ENCODE measurements at regions not wholly inside any gene's neighbourhood (a gene's known extent, or its start where the extent isn't known, plus 50 kb on each side); places are given as distances from the start of the nearest gene placed in this dataset.

- no peak for DNase-seq (ENCODE audit: insufficient read length, low spot score)
- no peak for TF ChIP-seq CTCF (IDR thresholded peaks at IDR 0.05; ENCODE audit: insufficient read depth, missing control alignments)
- no peak for FAIRE-seq
Measured at GRCh38 chr11:120055646-120056045, 82.3 kb downstream of the TRIM29 start.

GRCh38 chr11:120054753-120055045 is 83.2 kb downstream of the TRIM29 start:
- no peak for DNase-seq (ENCODE audit: insufficient read length, low spot score)
- no peak for TF ChIP-seq CTCF (IDR thresholded peaks at IDR 0.05; ENCODE audit: insufficient read depth, missing control alignments)
- no peak for FAIRE-seq

GRCh38 chr11:120054016-120054752 is 83.7 kb downstream of the TRIM29 start:
- DNase-seq (ENCODE audit: insufficient read length, low spot score): no peak
- TF ChIP-seq CTCF (IDR thresholded peaks at IDR 0.05; ENCODE audit: insufficient read depth, missing control alignments): no peak
- no peak for FAIRE-seq

GRCh38 chr11:120052196-120052775 is 85.6 kb downstream of the TRIM29 start:
- TF ChIP-seq CTCF (IDR thresholded peaks at IDR 0.05; ENCODE audit: insufficient read depth, missing control alignments): no peak
- DNase-seq (ENCODE audit: insufficient read length, low spot score) (no peak), FAIRE-seq (no peak)

- DNase-seq (ENCODE audit: insufficient read length, low spot score) (no peak), FAIRE-seq (no peak)
- TF ChIP-seq CTCF (IDR thresholded peaks at IDR 0.05; ENCODE audit: insufficient read depth, missing control alignments): no peak
Measured at GRCh38 chr11:120044011-120044675, 93.8 kb downstream of the TRIM29 start.

- DNase-seq (ENCODE audit: insufficient read length, low spot score) (no peak), FAIRE-seq (no peak)
- no peak for TF ChIP-seq CTCF (IDR thresholded peaks at IDR 0.05; ENCODE audit: insufficient read depth, missing control alignments)
Measured at GRCh38 chr11:120043328-120043945, 94.5 kb downstream of the TRIM29 start.

Measured in D721Med (cell line).